MCF 10A (cell line): ENCODE measurements at regions not wholly inside any gene's neighbourhood (a gene's known extent, or its start where the extent isn't known, plus 50 kb on each side); places are given as distances from the start of the nearest gene placed in this dataset.
"Not testable (repeated sequence)": the region's sequence is repeated elsewhere in the genome, so short reads cannot be mapped to it uniquely, and the experiment has no call there.

Experiments
- BruUV-seq: library from RNA; stranded (reverse); fragments of 400-500 nt; replicated peaks from 2 replicates; lab custom pipeline; 2021; lab: Mats Ljungman, UMichigan
- CTCF ChIA-PET: fragments of 300-600 bp; sonication (Branson Sonifier 250); formaldehyde crosslinking; extraction: SDS; loops from one replicate; lab custom pipeline; 2021; ENCODE audit warnings: antibody characterized with exemption, inconsistent platforms; lab: Yijun Ruan, JAX
- POLR2A ChIA-PET: fragments of 300-600, 350-650 bp; sonication (Branson Sonifier 250); formaldehyde crosslinking; extraction: SDS; loops from one replicate; lab custom pipeline; 2020; ENCODE audit warnings: antibody characterized with exemption, inconsistent platforms; lab: Yijun Ruan, JAX
- DNase-seq: peaks from one replicate; pipeline ENCODE4 v3.0.0-alpha.2; 2018; ENCODE audit not compliant: unreplicated experiment
- H3K27ac Mint-ChIP-seq: one replicate; pipeline ENCODE4 v1.8.0; 2022; ENCODE audit warnings: mild to moderate bottlenecking, low read depth, mixed read lengths; ENCODE audit not compliant: unreplicated experiment
- H3K27me3 Mint-ChIP-seq: one replicate; pipeline ENCODE4 v1.8.0; 2022; ENCODE audit warnings: mixed read lengths; ENCODE audit not compliant: insufficient read depth, unreplicated experiment
- H3K36me3 Mint-ChIP-seq: one replicate; pipeline ENCODE4 v1.8.0; 2022; ENCODE audit warnings: mild to moderate bottlenecking, moderate library complexity, mixed read lengths; ENCODE audit not compliant: insufficient read depth, unreplicated experiment
- H3K4me1 Mint-ChIP-seq: one replicate; pipeline ENCODE4 v1.8.0; 2022; ENCODE audit warnings: mixed read lengths; ENCODE audit not compliant: insufficient read depth, unreplicated experiment
- H3K4me3 Mint-ChIP-seq: one replicate; pipeline ENCODE4 v1.8.0; 2022; ENCODE audit warnings: mild to moderate bottlenecking, moderate library complexity, mixed read lengths; ENCODE audit not compliant: unreplicated experiment
- H3K9me3 Mint-ChIP-seq: one replicate; pipeline ENCODE4 v1.8.0; 2022; ENCODE audit warnings: mixed read lengths; ENCODE audit not compliant: unreplicated experiment
- CTCF ChIP-seq: fragments of 200-600 bp; IDR thresholded peaks from one replicate; pipeline ENCODE4 v1.8.0; 2022; ENCODE audit warnings: antibody characterized with exemption, mild to moderate bottlenecking; ENCODE audit not compliant: unreplicated experiment
- intact Hi-C: fragments of 100-400 bp; cut with micrococcal nuclease; formaldehyde crosslinking; loops from 2 replicates; pipeline ENCODE4 v1.14.1; 2022

- Mint-ChIP-seq H3K4me3 (no peak overlapping the region), H3K9me3 (no peaks in the 10 kb centered on the region), H3K36me3 (no peaks in the 10 kb centered on the region), H3K27me3 (no peaks in the 10 kb centered on the region), H3K4me1 (no peaks in the 10 kb centered on the region), H3K27ac (no peak overlapping the region)
- POLR2A ChIA-PET: interaction anchor here (0.6 kb wide), 1 partner anchor 54 kb away, joined by 5 read pairs; no protein-coding TSS in a partner anchor
- intact Hi-C loops: no loop called here
- TF ChIP-seq CTCF: no peak
- CTCF ChIA-PET: no interaction called here
- no peak for DNase-seq
- no TSS peak for BruUV-seq
Measured at GRCh38 chr2:208915401-208915800, 508.4 kb upstream of the MAP2 start.

- ChIA-PET POLR2A (no interaction called here), CTCF (interaction anchor here (0.6 kb wide), 1 partner anchor 88 kb away, joined by 4 read pairs; no protein-coding TSS in a partner anchor)
- BruUV-seq: no TSS peak
- intact Hi-C loops: no loop called here
- no peak for DNase-seq
- Mint-ChIP-seq H3K4me3 (no peak overlapping the region), H3K27me3 (no peaks in the 10 kb centered on the region), H3K4me1 (no peaks in the 10 kb centered on the region), H3K27ac (no peak overlapping the region), H3K36me3 (no peaks in the 10 kb centered on the region), H3K9me3 (peaks cover 9% of the 10 kb centered on the region)
- no peak for TF ChIP-seq CTCF
Measured at GRCh38 chr2:208916881-208917280, 507.0 kb upstream of the MAP2 start.

- intact Hi-C loops, DNase-seq, H3K36me3 Mint-ChIP-seq, H3K27me3 Mint-ChIP-seq, BruUV-seq, POLR2A ChIA-PET, H3K4me1 Mint-ChIP-seq, H3K9me3 Mint-ChIP-seq, H3K27ac Mint-ChIP-seq, H3K4me3 Mint-ChIP-seq: not testable (repeated sequence)
- CTCF ChIA-PET: interaction anchor here (0.6 to 0.7 kb wide), 2 partner anchors 26 to 577 kb away, joined by 3 read pairs; no protein-coding TSS in a partner anchor
Measured at GRCh38 chr2:208921358-208921757, 502.5 kb upstream of the MAP2 start.

- TF ChIP-seq CTCF: no peak
- Mint-ChIP-seq H3K4me1 (no peaks in the 10 kb centered on the region), H3K36me3 (no peaks in the 10 kb centered on the region), H3K27me3 (no peaks in the 10 kb centered on the region), H3K27ac (no peak overlapping the region), H3K4me3 (no peak overlapping the region), H3K9me3 (no peaks in the 10 kb centered on the region)
- ChIA-PET POLR2A (no interaction called here), CTCF (no interaction called here)
- BruUV-seq: no TSS peak
- no peak for DNase-seq
- intact Hi-C loops: no loop called here
Measured at GRCh38 chr2:208927867-208928266, 496.0 kb upstream of the MAP2 start.
